Uterus (tissue), 2 donors: ENCODE measurements at regions not wholly inside any gene's neighbourhood (a gene's known extent, or its start where the extent isn't known, plus 50 kb on each side); places are given as distances from the start of the nearest gene placed in this dataset.

Experiments
- POLR2A ChIP-seq, 2 donors: fragments of 450-650 bp; IDR thresholded peaks; one replicate each; pipeline ENCODE4 v1.6.1; 2016; ENCODE audit warnings: antibody characterized with exemption in 2 of 2, mild to moderate bottlenecking in 1 of 2, moderate library complexity in 1 of 2
- TF ChIP-seq, protein P1 (sequence below), 4 experiments: fragments of 200-600 bp in 2 of 4; fragments of 450-650 bp in 2 of 4; sonication (generic) in 2 of 4; IDR thresholded peaks; one replicate each; pipeline ENCODE4 v1.5.1; 2016 to 2019; ENCODE audit warnings: antibody characterized with exemption in 4 of 4, mild to moderate bottlenecking in 2 of 4, moderate library complexity in 1 of 4

- TF ChIP-seq, protein P1, sequence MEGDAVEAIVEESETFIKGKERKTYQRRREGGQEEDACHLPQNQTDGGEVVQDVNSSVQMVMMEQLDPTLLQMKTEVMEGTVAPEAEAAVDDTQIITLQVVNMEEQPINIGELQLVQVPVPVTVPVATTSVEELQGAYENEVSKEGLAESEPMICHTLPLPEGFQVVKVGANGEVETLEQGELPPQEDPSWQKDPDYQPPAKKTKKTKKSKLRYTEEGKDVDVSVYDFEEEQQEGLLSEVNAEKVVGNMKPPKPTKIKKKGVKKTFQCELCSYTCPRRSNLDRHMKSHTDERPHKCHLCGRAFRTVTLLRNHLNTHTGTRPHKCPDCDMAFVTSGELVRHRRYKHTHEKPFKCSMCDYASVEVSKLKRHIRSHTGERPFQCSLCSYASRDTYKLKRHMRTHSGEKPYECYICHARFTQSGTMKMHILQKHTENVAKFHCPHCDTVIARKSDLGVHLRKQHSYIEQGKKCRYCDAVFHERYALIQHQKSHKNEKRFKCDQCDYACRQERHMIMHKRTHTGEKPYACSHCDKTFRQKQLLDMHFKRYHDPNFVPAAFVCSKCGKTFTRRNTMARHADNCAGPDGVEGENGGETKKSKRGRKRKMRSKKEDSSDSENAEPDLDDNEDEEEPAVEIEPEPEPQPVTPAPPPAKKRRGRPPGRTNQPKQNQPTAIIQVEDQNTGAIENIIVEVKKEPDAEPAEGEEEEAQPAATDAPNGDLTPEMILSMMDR (IDR thresholded peaks at IDR 0.05): no peak
- no peak for TF ChIP-seq POLR2A (IDR thresholded peaks at IDR 0.05)
Observed at GRCh38 chr4:114115526-114115925, 136.1 kb upstream of the ARSJ start.
